GM12878 (cell line): ENCODE measurements at regions not wholly inside any gene's neighbourhood (a gene's known extent, or its start where the extent isn't known, plus 50 kb on each side); places are given as distances from the start of the nearest gene placed in this dataset.

Source experiments
- ATAC-seq: fragments of 200-7000 bp; cut with Tn5 transposase; 3 replicates; pipeline ENCODE4 v1.9.1; 2020; ENCODE audit warnings: mild to moderate bottlenecking, moderate library complexity
- BruUV-seq: library from RNA; stranded (reverse); fragments of 400-500 nt; replicated peaks from 2 replicates; lab custom pipeline; 2021; lab: Mats Ljungman, UMichigan
- CTCF ChIA-PET: fragments of 300-600 bp; sonication (Branson Sonifier 250); formaldehyde crosslinking; extraction: SDS; loops from one replicate; lab custom pipeline; 2021; ENCODE audit warnings: inconsistent platforms; lab: Yijun Ruan, JAX
- POLR2A ChIA-PET: fragments of 350-600 bp; formaldehyde crosslinking; extraction: SDS; loops from one replicate; lab custom pipeline; 2021; ENCODE audit warnings: inconsistent platforms; lab: Charles Lee
- RAD21 ChIA-PET: fragments of 300-600 bp; sonication (Branson Sonifier 250); formaldehyde crosslinking; loops from one replicate; lab custom pipeline; 2023; ENCODE audit warnings: antibody characterized with exemption; ENCODE audit not compliant: unreplicated experiment; lab: Charles Lee
- SMC1A ChIA-PET: fragments of 300-600 bp; sonication (Branson Sonifier 250); formaldehyde crosslinking; loops from one replicate; lab custom pipeline; 2023; ENCODE audit not compliant: unreplicated experiment, uncharacterized antibody; lab: Charles Lee
- DNase-seq: peaks from one replicate; pipeline ENCODE4 v3.0.0-alpha.2; 2011; ENCODE audit warnings: low read depth, low spot score
- FAIRE-seq: peaks from 3 replicates; lab custom pipeline; 2011; peaks lifted over from hg19 to GRCh38; lab: Jason Lieb, UNC
- H2AFZ ChIP-seq: 2 replicates; pipeline ENCODE4 v1.6.0; 2011; ENCODE audit warnings: low read depth, low read length, control low read depth; ENCODE audit not compliant: control insufficient read depth
- H3K27ac ChIP-seq: 2 replicates; pipeline ENCODE4 v1.5.1; 2011; ENCODE audit warnings: control low read depth; ENCODE audit not compliant: control insufficient read depth, insufficient read depth
- H3K27me3 ChIP-seq, 2 experiments: replicated peaks in 1 of 2; 2 replicates each; pipeline versions ENCODE4 v1.6.0 to v1.6.1; 2011; ENCODE audit warnings: low read length in 1 of 2; ENCODE audit not compliant: control insufficient read depth in 2 of 2, insufficient read depth in 2 of 2
- H3K36me3 ChIP-seq, 2 experiments: 2 replicates each; pipeline ENCODE4 v1.5.1; 2011; ENCODE audit warnings: low read length in 1 of 2; ENCODE audit not compliant: control insufficient read depth in 2 of 2, insufficient read depth in 2 of 2
- H3K4me1 ChIP-seq: 2 replicates; pipeline ENCODE4 v1.6.1; 2011; ENCODE audit warnings: mild to moderate bottlenecking, low read length, moderate library complexity, mixed read lengths; ENCODE audit not compliant: control insufficient read depth, insufficient read depth
- H3K4me2 ChIP-seq: 2 replicates; pipeline ENCODE4 v1.6.0; 2011; ENCODE audit warnings: control low read depth; ENCODE audit not compliant: control insufficient read depth, insufficient read depth
- H3K4me3 ChIP-seq: fragments of 200-600 bp; sonication (generic); 2 replicates; pipeline ENCODE4 v1.5.1; 2016
- H3K79me2 ChIP-seq: 2 replicates; pipeline ENCODE4 v1.6.0; 2011; ENCODE audit warnings: low read length; ENCODE audit not compliant: control insufficient read depth, insufficient read depth
- H3K9ac ChIP-seq: 2 replicates; pipeline ENCODE4 v1.8.0; 2011; ENCODE audit warnings: low read length, control low read depth, mixed read lengths; ENCODE audit not compliant: control insufficient read depth, insufficient read depth
- H3K9me3 ChIP-seq: replicated peaks from 3 replicates; pipeline ENCODE4 v1.5.1; 2011; ENCODE audit warnings: mild to moderate bottlenecking, low read length; ENCODE audit not compliant: control insufficient read depth, insufficient read depth
- H4K20me1 ChIP-seq: 2 replicates; pipeline ENCODE4 v1.6.0; 2011; ENCODE audit not compliant: control insufficient read depth, insufficient read depth
- CHD2 ChIP-seq: IDR thresholded peaks from 2 replicates; pipeline ENCODE4 v1.6.1; 2011; ENCODE audit warnings: low read depth, low read length, improper control_type of control experiment, borderline replicate concordance
- E2F4 ChIP-seq: IDR thresholded peaks from 2 replicates; pipeline ENCODE4 v1.6.1; 2012; ENCODE audit warnings: low read depth, low read length, improper control_type of control experiment
- FOXM1 ChIP-seq: IDR thresholded peaks from 2 replicates; pipeline ENCODE4 v1.6.1; 2012; ENCODE audit warnings: low read depth, mild to moderate bottlenecking, inconsistent platforms, low read length, moderate library complexity
- GABPA ChIP-seq: IDR thresholded peaks from 2 replicates; pipeline ENCODE4 v1.6.1; 2014; ENCODE audit warnings: antibody characterized with exemption, low read depth, mild to moderate bottlenecking, inconsistent platforms
- POLR2A ChIP-seq: IDR thresholded peaks from 2 replicates; pipeline ENCODE4 v1.6.1; 2011; ENCODE audit warnings: low read depth, mild to moderate bottlenecking, low read length
- RCOR1 ChIP-seq: conservative IDR thresholded peaks from 2 replicates; pipeline ENCODE4 v1.6.1; 2012; ENCODE audit warnings: low read depth, low read length, improper control_type of control experiment
- SIN3A ChIP-seq: IDR thresholded peaks from 2 replicates; pipeline ENCODE4 v1.6.1; 2012; ENCODE audit warnings: low read depth, low read length, improper control_type of control experiment
- SMC3 ChIP-seq: IDR thresholded peaks from 2 replicates; pipeline ENCODE4 v1.6.1; 2011; ENCODE audit warnings: low read length, improper control_type of control experiment, borderline replicate concordance
- STAT3 ChIP-seq: IDR thresholded peaks from 2 replicates; pipeline ENCODE4 v1.6.1; 2011; ENCODE audit warnings: low read depth, low read length, improper control_type of control experiment
- WGBS: methylation state at CpG from one replicate; pipeline ENCODE4 v1.1.6; 2016; ENCODE audit warnings: low lambda C conversion rate; ENCODE audit not compliant: insufficient replicate concordance, insufficient coverage; ENCODE audit errors: missing lambda C conversion rate; 5-methylcytosine and 5-hydroxymethylcytosine counted together
- in situ Hi-C: fragments of 300-500 bp; cut with MboI; formaldehyde crosslinking; loops from 9 replicates; pipeline ENCODE4 v1.14.3; 2018; ENCODE audit warnings: mixed read lengths
- intact Hi-C: fragments of 100-400 bp; cut with micrococcal nuclease; formaldehyde crosslinking; loops from one replicate; pipeline ENCODE4 v1.14.2; 2022; ENCODE audit not compliant: unreplicated experiment

GRCh38 chr1:232861107-232861506, 55.9 kb downstream of the MAP10 start:
- BruUV-seq, result no TSS peak
- no peaks in the 10 kb centered on the region for H3K4me1 ChIP-seq
- TF ChIP-seq SIN3A (no peak), GABPA (no peak), FOXM1 (no peak), E2F4 (no peak), STAT3 (no peak), POLR2A (no peak), SMC3 (no peak), RCOR1 (no peak), CHD2 (no peak)
- TF ChIP-seq, all 136 proteins: peak for 0
- DNase-seq, result no peak
- no peaks in the 10 kb centered on the region for H3K9me3 ChIP-seq
- H2AFZ ChIP-seq, result no peak overlapping the region
- no peaks in the 10 kb centered on the region for H4K20me1 ChIP-seq
- in situ Hi-C loops, result no loop called here
- no peak overlapping the region for H3K9ac ChIP-seq
- no peak overlapping the region for H3K4me3 ChIP-seq
- no peak overlapping the region for H3K4me2 ChIP-seq
- intact Hi-C loops, result no loop called here
- FAIRE-seq, result no peak
- 39% methylated on average over 4 of the region's 4 CpGs for WGBS
- RAD21 ChIA-PET, result no interaction called here
- POLR2A ChIA-PET, result no interaction called here
- peaks cover 0 to 2% of the 10 kb centered on the region in 2 experiments; a peak in 1 of 4 replicates for H3K27me3 ChIP-seq
- no peak overlapping the region for H3K27ac ChIP-seq
- H3K79me2 ChIP-seq, result no peaks in the 10 kb centered on the region
- H3K36me3 ChIP-seq, result no peaks in the 10 kb centered on the region
- SMC1A ChIA-PET, result no interaction called here
- CTCF ChIA-PET, result interaction anchor here (1.3 kb wide), 1 partner anchor 228 kb away, joined by 3 read pairs; no protein-coding TSS in a partner anchor
- ATAC-seq, result no peak
